ENCODE measurements at regions not wholly inside any gene's neighbourhood (a gene's known extent, or its start where the extent isn't known, plus 50 kb on each side); places are given as distances from the start of the nearest gene placed in this dataset.

DNA sequence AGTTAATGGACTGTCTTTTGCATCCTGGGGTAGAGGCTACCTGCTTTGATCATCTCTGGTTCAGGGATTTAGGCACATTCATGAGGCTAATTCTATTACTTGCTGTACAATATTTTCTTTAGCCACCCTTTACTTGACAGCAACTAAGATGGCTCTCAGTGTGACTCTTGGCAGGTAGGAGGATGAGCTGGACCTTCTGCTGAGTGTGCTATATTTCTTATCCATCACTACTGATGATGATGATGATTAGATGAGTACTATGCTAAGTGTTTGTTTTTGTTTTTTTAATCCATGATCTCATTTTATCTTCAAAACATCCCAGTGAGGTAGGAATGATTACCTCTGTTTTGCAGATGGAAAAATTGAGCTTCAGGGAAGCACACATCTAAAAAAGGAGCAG, 152.8 kb upstream of the WSCD2 start:
- TF ChIP-seq EZH2 (IDR thresholded peaks at IDR 0.05; ENCODE audit: insufficient read depth, poor library complexity, severe bottlenecking) (no peak), EZH2phosphoT487 (IDR thresholded peaks at IDR 0.05; ENCODE audit: insufficient read depth, low read depth) (no peak)

Measured in GM23248 (cell line).